Left forelimb (tissue), 1 donor: ENCODE measurements at regions not wholly inside any gene's neighbourhood (a gene's known extent, or its start where the extent isn't known, plus 50 kb on each side); places are given as distances from the start of the nearest gene placed in this dataset.

Experiments
- DNase-seq: peaks from one replicate; pipeline ENCODE4 v3.0.0-alpha.2; 2018; ENCODE audit warnings: low spot score

DNA sequence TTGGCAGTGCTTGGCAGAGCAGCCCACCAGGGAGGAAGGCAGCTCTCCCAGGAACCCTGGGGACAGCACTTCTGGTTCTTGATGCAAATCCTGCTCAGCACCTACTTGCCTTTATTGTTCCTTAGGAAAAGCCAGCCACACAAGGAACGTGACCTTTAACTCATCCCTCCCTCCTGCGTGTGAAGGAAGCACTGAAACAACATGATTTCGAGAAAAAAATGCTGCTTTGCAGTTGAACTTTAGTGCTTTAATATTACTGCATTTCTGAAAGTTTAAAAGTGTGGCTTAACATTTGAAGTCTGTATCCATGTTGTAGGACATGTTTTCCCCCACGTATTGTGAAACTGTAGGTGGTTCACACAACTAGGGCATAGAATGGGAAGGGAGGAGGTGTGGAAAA is 50.4 kb upstream of the CTNNB1 start:
- no peak for DNase-seq
